Panc1 (cell line): ENCODE measurements at regions not wholly inside any gene's neighbourhood (a gene's known extent, or its start where the extent isn't known, plus 50 kb on each side); places are given as distances from the start of the nearest gene placed in this dataset.

Source experiments
- ATAC-seq: fragments of 200-7000 bp; cut with Tn5 transposase; 2 replicates; pipeline ENCODE4 v1.9.1; 2020; ENCODE audit warnings: mild to moderate bottlenecking, moderate library complexity
- BruUV-seq: library from RNA; stranded (reverse); fragments of 400-500 nt; replicated peaks from 2 replicates; lab custom pipeline; 2021; lab: Mats Ljungman, UMichigan
- CTCF ChIA-PET: fragments of 300-600 bp; sonication (Branson Sonifier 250); formaldehyde crosslinking; loops from one replicate; lab custom pipeline; 2022; ENCODE audit warnings: antibody characterized with exemption; lab: Charles Lee
- POLR2A ChIA-PET: fragments of 300-600 bp; sonication (Branson Sonifier 250); formaldehyde crosslinking; loops from one replicate; lab custom pipeline; 2022; ENCODE audit warnings: antibody characterized with exemption; lab: Charles Lee
- DNase-seq: peaks from one replicate; pipeline ENCODE4 v3.0.0-alpha.2; 2010; ENCODE audit warnings: low read depth, low spot score
- H3K27ac ChIP-seq: 2 replicates; pipeline ENCODE4 v1.5.1; 2011; ENCODE audit warnings: mild to moderate bottlenecking, low read length, inconsistent platforms
- H3K27me3 ChIP-seq: fragments of 200-500 bp; sonication (Bioruptor generic); 2 replicates; pipeline ENCODE4 v1.6.0; 2014; ENCODE audit warnings: low read length, inconsistent platforms; ENCODE audit not compliant: control insufficient read depth, insufficient read depth
- H3K36me3 ChIP-seq: fragments of 200-500 bp; sonication (Bioruptor generic); 2 replicates; pipeline ENCODE4 v1.5.1; 2014; ENCODE audit warnings: inconsistent platforms, mild to moderate bottlenecking, low read length, moderate library complexity; ENCODE audit not compliant: control insufficient read depth, insufficient read depth
- H3K4me1 ChIP-seq: 2 replicates; pipeline ENCODE4 v1.5.1; 2011; ENCODE audit warnings: inconsistent platforms, mild to moderate bottlenecking, low read length, moderate library complexity; ENCODE audit not compliant: control insufficient read depth, insufficient read depth
- H3K4me3 ChIP-seq, 2 experiments: 2 replicates each; pipeline ENCODE4 v1.5.1; 2011 to 2012; ENCODE audit warnings: low read depth in 2 of 2, low read length in 2 of 2, mild to moderate bottlenecking in 2 of 2, inconsistent platforms in 1 of 2, moderate library complexity in 1 of 2
- H3K9me3 ChIP-seq: fragments of 200-500 bp; sonication (Bioruptor generic); 2 replicates; pipeline ENCODE4 v1.5.1; 2014; ENCODE audit warnings: low read depth, mild to moderate bottlenecking, inconsistent platforms, low read length, moderate library complexity; ENCODE audit not compliant: control insufficient read depth, insufficient read depth
- CTCF ChIP-seq: fragments of 450-650 bp; IDR thresholded peaks from 2 replicates; pipeline ENCODE4 v1.5.1; 2017; ENCODE audit warnings: mild to moderate bottlenecking
- POLR2AphosphoS5 ChIP-seq: IDR thresholded peaks from 2 replicates; pipeline ENCODE4 v1.6.1; 2012; ENCODE audit warnings: mild to moderate bottlenecking, low read depth, low read length, moderate library complexity
- REST ChIP-seq, 2 experiments: IDR thresholded peaks; 2 replicates each; pipeline ENCODE4 v1.6.1; 2011 to 2012; ENCODE audit warnings: low read depth in 2 of 2, control low read depth in 1 of 2, low read length in 1 of 2, mild to moderate bottlenecking in 1 of 2, moderate library complexity in 1 of 2; ENCODE audit not compliant: insufficient read depth in 1 of 2
- SIN3A ChIP-seq: IDR thresholded peaks from 2 replicates; pipeline ENCODE4 v1.6.1; 2012; ENCODE audit warnings: low read depth, mild to moderate bottlenecking, low read length, moderate library complexity, borderline replicate concordance; ENCODE audit not compliant: insufficient read depth
- TCF7L2 ChIP-seq: IDR thresholded peaks from 2 replicates; pipeline ENCODE4 v1.6.1; 2011; ENCODE audit warnings: mild to moderate bottlenecking, low read depth, low read length, inconsistent platforms
- in situ Hi-C: cut with HindIII; loops from 2 replicates; pipeline ENCODE4 v1.10.0; 2016; ENCODE audit warnings: low sequenced_read_pairs, low pct_unique_long_range_greater_than_20kb
- intact Hi-C: fragments of 100-400 bp; cut with micrococcal nuclease; formaldehyde crosslinking; loops from one replicate; pipeline ENCODE4 v1.10.0; 2022; ENCODE audit not compliant: unreplicated experiment

GRCh38 chr22:35205961-35206360 is 51.3 kb upstream of the HMGXB4 start:
- no peaks in the 10 kb centered on the region for H3K9me3 ChIP-seq
- no peak for DNase-seq
- no peaks in the 10 kb centered on the region for H3K36me3 ChIP-seq
- no peak for ATAC-seq
- ChIA-PET POLR2A (no interaction called here), CTCF (no interaction called here)
- in situ Hi-C loops (no loop called here), intact Hi-C loops (no loop called here)
- no peak overlapping the region for H3K27ac ChIP-seq
- no TSS peak for BruUV-seq
- no peaks in the 10 kb centered on the region for H3K27me3 ChIP-seq
- H3K4me3 ChIP-seq, result no peak overlapping the region
- H3K4me1 ChIP-seq, result no peaks in the 10 kb centered on the region
- TF ChIP-seq CTCF (no peak), REST (IDR thresholded peaks at IDR 0.05; ENCODE audit: insufficient read depth in 1 of 2, low read depth in 2 of 2, low read length in 1 of 2) (no peak), TCF7L2 (no peak), SIN3A (no peak), POLR2AphosphoS5 (no peak)

- in situ Hi-C loops, result no loop called here
- no peaks in the 10 kb centered on the region for H3K4me1 ChIP-seq
- POLR2A ChIA-PET, result no interaction called here
Observed at GRCh38 chr22:35206889-35207288, 50.4 kb upstream of the HMGXB4 start.

More at GRCh38 chr22:35206889-35207288, 50.4 kb upstream of the HMGXB4 start:
- no peak overlapping the region for H3K27ac ChIP-seq
- H3K9me3 ChIP-seq, result no peaks in the 10 kb centered on the region
- DNase-seq (no peak), ATAC-seq (no peak)
- TF ChIP-seq REST (IDR thresholded peaks at IDR 0.05; ENCODE audit: insufficient read depth in 1 of 2, low read depth in 2 of 2, low read length in 1 of 2) (no peak), POLR2AphosphoS5 (no peak), TCF7L2 (no peak), SIN3A (no peak), CTCF (no peak)
- intact Hi-C loops, result no loop called here
- CTCF ChIA-PET, result no interaction called here
- H3K27me3 ChIP-seq, result no peaks in the 10 kb centered on the region
- no peak overlapping the region for H3K4me3 ChIP-seq
- no peaks in the 10 kb centered on the region for H3K36me3 ChIP-seq
- BruUV-seq, result no TSS peak
